ENCODE measurements at regions not wholly inside any gene's neighbourhood (a gene's known extent, or its start where the extent isn't known, plus 50 kb on each side); places are given as distances from the start of the nearest gene placed in this dataset.

DNA sequence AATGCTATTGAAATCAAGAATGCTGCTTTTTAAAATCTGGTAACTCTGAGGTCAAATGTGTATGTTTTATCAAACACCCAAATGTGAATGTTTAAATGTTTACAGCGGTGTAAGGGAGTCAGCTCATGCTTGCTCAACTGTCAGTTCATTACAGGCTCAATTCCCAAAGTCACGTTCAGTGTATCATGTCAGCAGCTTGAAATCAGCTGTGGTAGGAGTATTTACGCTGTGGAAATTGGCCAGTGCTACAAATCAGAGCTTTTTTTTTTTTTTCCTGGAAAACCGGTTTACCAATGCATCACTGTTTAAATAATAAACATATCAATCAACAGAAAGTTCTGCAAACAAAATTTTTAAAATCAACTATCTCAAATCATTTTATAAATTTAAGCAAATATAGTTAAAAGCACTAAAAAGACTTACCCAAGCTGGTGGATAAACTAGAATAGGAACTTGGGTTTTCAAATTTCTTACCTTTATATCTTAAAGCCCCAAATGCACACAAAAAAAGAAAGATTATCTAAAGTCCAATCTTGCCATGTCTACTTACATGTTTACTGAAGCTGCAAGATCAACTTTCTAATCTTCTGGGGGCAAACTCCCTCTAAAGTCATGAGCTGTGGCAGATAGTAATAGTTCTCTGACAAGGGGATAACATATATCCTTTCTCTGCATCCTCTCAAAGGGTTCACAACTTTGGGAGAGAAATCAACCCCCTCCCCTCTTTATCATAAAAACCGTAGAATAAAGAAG, 57.6 kb upstream of the GRAMD2B start:
- no peak for DNase-seq (ENCODE audit: low read depth in 2 of 3, low spot score in 2 of 3)

DNA sequence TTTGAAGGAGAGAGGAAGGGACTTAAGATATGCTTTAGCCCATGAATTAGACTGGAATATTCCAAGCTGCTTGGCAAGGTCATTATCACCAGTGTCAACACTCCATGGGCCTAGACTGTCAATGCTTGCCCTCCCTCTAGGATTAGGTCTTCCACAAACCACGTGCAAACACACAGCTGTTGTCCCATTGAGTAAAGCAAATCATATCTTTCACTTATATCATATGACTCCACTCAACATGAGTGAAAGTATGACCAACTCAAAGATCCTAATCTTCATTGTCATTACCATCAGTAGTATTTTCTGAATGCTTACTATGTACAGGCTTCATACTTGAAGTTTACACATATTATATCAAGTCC, 57.0 kb upstream of the GRAMD2B start:
- DNase-seq (ENCODE audit: low read depth in 2 of 3, low spot score in 2 of 3): no peak

DNA sequence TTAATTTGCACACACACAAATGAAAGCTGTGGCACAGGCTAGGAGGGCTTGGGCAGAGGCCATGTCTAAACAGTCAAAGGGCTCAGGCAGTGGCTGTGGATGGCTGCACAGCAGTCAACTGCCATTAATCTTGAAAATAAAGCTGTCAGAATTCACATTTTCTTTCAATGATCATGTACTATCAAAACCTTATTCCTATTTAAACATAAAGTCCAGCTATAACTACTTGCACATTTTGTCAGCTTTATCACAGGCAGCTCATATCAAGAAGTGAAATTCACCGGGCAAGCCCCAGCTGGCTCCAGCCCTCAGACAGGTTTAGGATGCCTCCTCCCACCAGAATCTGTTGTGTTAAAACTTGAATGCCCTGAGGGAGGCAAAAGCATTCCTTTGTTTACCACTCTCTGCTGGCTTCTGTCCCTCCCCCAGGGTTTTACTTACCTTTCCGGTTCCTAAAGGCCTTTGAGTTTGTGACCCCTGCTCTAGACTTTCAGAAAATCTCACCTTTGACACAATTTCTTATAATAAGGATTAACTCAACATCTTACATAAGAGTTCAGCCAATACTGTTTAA, 54.9 kb upstream of the GRAMD2B start:
- DNase-seq (ENCODE audit: low read depth in 2 of 3, low spot score in 2 of 3): no peak

DNA sequence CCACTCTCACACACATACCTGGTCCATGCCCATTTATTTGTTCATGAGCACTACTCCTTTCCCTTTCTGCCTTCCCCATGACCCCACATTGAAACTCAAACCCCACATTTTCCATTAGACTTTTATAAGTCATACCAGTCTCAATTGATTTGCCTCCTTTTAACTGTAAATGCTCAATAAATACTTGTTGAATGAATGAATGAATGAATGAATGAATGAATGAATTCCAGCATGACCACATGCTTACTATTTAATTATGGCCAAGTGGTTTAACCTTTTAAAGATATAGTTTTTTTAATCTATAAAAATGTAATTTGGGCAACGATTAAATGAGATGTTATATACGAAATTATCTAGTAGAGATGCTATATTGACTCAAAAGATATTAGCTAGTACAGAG, 54.1 kb upstream of the GRAMD2B start:
- DNase-seq (ENCODE audit: low read depth in 2 of 3, low spot score in 2 of 3): no peak

DNA sequence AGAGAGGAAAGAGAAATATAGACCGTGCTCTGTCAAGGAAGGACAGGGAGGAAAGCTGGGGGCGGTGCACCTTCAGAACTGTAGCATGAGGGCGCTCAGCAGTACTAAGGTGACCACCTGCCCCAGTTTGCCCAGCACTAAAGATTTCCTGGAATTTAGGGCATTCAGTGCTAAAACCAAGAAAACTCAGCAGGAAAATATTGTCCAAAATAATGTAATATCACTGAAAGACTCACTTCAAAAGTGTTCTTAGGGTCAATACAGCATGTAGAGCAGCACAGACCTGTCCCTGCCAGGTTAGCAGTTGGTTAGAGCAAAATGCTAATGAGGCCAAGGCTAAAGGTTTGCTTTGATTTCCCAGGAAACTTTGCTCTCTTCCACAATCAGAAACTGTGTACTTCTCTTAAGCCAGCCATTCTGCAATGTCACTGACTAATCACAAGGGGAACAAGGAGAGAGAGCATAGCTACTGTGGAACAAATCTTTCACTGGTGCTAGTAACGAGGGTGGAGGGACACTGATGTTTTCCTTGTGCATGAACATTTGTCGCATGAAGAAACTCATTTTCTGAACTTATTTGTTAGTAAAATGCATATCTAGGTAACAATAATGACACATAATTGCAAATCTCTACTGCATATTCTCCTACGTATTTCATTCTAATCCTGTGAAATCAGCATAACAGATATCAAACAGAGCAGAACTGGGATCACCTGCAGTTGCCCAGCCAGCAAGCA, 53.0 kb upstream of the GRAMD2B start:
- DNase-seq (ENCODE audit: low read depth in 2 of 3, low spot score in 2 of 3): no peak

DNA sequence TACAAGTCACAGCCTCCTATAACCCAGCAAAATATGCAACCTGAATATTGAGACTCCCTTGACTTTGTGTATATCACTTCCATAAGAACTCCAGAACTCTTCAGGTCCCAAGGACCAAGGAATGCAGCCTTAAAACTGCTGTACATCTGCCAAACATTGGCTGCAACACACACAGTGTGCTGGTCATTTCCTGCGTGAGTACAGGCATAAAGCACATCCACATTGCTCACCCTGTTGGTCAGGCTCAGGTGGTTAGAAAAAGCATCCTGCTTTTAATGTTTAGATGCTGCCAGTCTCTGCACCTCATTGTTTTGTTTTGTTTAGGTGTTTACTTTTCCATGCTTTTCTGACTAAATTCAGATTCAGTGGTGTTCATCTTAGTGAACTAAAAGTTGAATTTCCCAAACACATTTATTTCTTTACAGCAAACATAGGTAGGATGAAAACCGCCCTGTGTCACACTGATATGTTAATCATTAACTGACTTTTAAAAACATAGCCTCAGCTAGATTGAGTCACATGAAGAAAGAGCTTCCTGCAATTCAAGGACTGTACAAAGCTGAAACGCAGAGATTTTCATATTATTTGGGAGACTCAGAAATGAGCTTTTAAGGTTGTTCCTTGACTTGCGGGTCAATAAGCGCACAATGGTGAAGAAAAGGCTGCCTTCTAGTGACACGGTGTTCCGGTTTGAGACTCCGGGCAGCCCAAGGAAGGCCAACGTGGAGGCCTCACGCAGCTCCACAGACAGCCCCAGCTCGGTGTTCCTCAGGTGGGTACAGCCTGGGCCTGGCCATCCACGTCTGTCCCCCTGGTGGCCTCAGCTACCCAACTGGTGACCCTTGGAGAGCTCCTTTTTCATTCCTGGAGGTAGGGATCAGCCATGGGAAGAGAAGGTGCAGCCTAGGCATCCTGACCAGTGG, 52.2 kb upstream of the GRAMD2B start:
- no peak for DNase-seq (ENCODE audit: low read depth in 2 of 3, low spot score in 2 of 3)

DNA sequence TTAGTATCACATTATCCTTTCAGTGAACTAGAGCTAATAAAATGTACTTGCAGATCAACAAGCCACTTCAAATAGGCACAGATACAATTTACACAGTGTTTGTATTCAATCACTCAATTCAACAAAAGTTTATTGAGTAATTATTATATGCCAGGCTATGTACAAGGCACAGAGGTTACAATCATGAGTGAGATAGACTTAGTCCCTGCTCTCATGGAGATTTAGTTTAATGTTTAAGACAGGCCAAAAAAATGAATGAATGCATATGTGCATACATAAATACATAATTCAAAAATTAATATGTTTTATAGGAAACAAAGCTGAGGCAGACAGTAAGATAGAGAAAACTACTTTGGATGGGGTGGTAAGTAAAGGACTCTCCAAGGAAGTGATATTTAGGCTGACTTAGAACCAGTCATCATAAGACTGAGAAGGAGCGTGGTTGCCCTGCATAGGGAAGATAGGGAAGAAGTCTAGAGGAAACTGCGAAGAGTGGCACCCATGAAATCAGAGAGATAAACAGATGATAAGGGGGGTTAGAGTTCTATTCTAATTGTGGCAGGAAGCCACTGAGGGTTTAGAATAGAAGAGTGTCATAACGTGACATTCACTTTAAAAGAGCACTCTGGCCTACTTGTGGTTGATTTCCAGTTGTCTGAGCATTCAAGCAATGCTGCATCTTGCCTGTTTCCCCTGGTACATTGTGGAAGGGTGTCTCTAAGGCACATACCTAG, 49.7 kb upstream of the GRAMD2B start:
- no peak for DNase-seq (ENCODE audit: low read depth in 2 of 3, low spot score in 2 of 3)
